GM12872 (cell line): ENCODE measurements at regions not wholly inside any gene's neighbourhood (a gene's known extent, or its start where the extent isn't known, plus 50 kb on each side); places are given as distances from the start of the nearest gene placed in this dataset.

Experiments used
- CTCF ChIP-seq: IDR thresholded peaks from 3 replicates; pipeline ENCODE4 v1.5.1; 2011; ENCODE audit warnings: low read depth, mild to moderate bottlenecking, low read length, moderate library complexity; ENCODE audit not compliant: insufficient read depth

- no peak for TF ChIP-seq CTCF
Measured at GRCh38 chr10:3881622-3882021, 96.6 kb upstream of the KLF6 start.

DNA sequence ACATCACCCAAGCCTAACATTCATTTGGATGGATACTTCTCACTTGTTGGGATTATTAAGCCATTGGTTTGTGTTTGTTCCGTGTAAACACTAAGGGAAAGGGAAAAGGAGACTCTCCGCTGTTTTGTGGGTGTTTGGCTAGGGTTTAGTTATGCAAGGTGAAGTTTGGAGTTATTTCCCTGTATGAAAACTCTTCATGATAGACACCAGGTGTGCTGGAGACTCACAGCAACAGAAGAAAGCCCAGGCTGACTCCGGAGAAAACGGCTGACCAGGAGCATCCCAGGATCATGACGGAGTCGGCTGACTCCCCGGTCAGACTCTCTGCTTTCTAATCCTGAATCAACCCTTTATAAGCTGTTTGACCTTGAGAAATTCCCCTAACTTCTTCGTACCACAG, 94.1 kb upstream of the KLF6 start:
- no peak for TF ChIP-seq CTCF

DNA sequence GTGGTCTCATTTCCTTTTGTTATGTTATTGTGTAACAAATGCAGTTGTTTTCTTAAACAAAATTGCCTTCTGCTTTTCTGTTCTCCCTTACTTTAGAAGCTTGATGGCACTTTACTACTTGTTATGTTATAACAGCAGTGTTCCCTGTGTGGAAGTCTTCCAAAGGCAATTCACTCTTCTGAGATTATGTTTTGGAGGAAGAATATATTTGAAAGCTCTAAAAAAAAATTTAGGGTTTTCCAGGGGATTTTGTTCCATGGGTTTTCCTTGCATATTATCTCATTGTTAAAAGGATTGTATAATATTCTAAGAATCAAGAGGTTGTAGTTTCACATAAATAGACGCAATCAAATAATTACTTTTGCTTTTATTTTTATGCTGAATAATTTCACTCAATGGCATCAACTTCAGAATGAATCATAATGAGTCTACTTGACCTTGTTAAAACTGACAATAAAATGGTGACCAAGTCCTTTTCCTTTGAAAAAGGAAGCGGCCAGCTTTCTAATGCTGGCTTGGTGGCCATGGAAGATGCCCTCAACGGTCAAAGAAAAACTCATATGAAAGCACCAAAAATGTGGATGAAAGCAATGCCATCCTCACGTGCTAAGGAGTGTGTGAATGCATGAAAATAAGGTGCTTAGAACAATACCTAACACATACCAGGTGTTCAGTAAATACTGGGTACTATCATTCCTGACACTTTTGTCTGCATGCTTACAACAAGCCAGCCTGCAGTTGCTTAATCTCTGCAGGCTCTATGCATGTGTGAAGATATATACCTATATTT, 92.4 kb upstream of the KLF6 start:
- no peak for TF ChIP-seq CTCF

DNA sequence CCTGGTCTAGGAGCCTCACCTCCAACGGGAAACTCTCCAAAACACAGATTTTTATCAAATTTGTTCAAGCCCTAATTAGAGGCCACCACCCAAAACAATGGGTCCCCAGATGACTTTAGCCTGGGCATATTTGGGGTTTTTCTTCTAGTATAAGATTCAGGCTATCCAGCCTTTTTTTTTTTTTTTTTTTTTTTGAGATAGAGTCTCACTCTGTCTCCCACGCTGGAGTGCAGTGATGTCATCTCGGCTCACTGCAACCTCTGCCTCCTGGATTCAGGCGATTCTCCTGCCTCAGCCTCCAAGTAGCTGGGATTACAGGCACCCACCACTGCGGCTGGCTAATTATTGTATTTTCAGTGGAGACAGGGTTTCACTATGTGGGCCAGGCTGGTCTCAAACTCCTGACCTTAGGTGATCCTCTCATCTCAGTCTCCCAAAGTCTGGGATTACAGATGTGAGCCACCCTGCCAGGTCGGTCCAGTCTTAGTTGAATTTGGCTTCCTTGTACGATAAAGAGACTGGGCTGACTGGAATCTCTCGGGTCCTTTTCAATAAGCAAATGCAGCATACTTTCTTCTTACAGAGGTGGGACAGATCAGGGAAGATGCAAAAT, 91.4 kb upstream of the KLF6 start:
- no peak for TF ChIP-seq CTCF

GRCh38 chr10:3875842-3876235, 90.8 kb upstream of the KLF6 start:
- no peak for TF ChIP-seq CTCF

DNA sequence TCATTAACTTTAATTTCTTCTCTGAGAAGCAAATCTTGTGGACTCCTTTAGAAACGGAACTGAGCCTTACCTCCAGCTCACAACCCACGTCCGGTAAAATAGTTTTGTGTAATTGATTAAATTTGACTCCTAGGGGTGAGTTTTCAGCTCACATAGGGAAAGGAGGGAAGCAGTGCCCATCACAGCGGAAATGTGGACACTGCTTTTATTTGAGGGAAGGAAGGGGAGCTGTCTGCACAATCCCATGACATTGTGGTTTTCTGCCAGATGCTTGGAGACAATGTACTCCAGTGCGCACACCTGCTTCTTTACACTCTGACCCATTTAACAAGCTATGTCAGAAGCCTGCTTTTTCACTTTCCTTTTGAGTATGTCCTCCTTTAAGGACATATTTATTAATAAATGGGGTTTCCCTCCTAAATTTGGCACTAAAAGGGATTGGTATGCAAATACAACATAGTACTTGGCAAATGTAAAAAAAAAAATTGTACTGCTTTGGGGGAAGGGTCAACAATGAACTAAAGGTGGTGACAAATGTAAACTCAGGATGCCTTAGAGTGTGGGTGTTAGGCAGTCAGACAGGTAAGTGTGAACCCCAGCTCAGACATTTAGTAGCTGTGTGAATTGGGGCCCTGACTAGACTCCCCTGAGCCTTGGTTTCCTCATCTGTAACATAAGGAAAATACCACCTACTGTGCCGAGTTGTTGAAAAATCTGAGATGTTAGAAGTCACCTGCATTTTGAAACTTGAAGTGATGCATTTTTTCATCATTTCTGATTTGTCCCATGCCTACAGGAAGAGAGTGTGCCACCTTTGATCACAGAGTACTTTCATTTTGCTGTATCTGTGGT, 90.2 kb upstream of the KLF6 start:
- TF ChIP-seq CTCF = no peak

DNA sequence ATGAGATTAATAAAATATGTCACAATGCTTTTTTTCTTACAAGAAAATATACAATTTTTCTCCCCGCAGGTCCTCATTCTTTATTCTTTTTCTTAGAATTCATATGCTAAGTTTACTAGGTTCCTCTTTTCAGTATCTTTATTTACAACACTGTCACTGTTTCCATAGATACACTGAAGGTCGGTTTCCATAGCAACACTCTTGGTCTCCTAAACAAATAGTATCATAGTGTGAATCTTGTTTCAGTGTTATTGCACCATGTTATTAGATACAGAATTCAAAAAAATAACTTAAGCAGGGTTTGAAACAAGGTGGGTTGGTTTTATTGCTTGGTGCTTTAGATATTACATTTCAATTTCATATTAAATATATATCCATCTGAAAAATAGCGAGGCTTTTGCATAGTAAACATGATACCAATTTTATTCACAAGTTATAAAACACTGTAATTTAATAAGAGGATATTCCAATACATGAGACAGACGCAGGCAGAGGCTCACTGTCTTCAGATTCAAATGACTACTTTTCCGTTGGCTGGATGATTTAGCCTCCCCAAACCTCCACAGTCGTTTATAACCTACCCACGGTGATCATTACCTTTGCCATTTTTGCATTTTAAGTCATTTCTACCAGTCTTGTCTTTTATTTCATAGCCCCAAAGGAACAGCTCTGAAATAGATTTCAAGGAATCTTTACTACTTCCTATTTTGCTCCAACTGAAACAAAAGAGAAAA, 88.9 kb upstream of the KLF6 start:
- TF ChIP-seq CTCF = no peak
